ENCODE measurements at regions not wholly inside any gene's neighbourhood (a gene's known extent, or its start where the extent isn't known, plus 50 kb on each side); places are given as distances from the start of the nearest gene placed in this dataset.

- DNase-seq (no peak), ATAC-seq (no peak)
- no peak overlapping the region for H3K4me3 ChIP-seq
- intact Hi-C loops (cut with DNase I, micrococcal nuclease): no loop called here
- no peaks in the 10 kb centered on the region for H3K4me1 ChIP-seq (ENCODE audit: low read depth)
- no peaks in the 10 kb centered on the region for H3K9me3 ChIP-seq
- no peaks in the 10 kb centered on the region for H3K36me3 ChIP-seq (ENCODE audit: low read depth)
- TF ChIP-seq, protein P1, sequence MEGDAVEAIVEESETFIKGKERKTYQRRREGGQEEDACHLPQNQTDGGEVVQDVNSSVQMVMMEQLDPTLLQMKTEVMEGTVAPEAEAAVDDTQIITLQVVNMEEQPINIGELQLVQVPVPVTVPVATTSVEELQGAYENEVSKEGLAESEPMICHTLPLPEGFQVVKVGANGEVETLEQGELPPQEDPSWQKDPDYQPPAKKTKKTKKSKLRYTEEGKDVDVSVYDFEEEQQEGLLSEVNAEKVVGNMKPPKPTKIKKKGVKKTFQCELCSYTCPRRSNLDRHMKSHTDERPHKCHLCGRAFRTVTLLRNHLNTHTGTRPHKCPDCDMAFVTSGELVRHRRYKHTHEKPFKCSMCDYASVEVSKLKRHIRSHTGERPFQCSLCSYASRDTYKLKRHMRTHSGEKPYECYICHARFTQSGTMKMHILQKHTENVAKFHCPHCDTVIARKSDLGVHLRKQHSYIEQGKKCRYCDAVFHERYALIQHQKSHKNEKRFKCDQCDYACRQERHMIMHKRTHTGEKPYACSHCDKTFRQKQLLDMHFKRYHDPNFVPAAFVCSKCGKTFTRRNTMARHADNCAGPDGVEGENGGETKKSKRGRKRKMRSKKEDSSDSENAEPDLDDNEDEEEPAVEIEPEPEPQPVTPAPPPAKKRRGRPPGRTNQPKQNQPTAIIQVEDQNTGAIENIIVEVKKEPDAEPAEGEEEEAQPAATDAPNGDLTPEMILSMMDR (IDR thresholded peaks at IDR 0.05): no peak
Observed at GRCh38 chr20:40192529-40192928, 496.5 kb downstream of the MAFB start.

- intact Hi-C loops (cut with DNase I, micrococcal nuclease): no loop called here
- H3K4me3 ChIP-seq: no peak overlapping the region
- H3K4me1 ChIP-seq (ENCODE audit: low read depth): no peaks in the 10 kb centered on the region
- no peak for DNase-seq
- TF ChIP-seq, protein P1 (IDR thresholded peaks at IDR 0.05): no peak
- no peaks in the 10 kb centered on the region for H3K9me3 ChIP-seq
- no peak for ATAC-seq
- H3K36me3 ChIP-seq (ENCODE audit: low read depth): no peaks in the 10 kb centered on the region
Observed at GRCh38 chr20:40192081-40192480, 497.0 kb downstream of the MAFB start.

- Histone ChIP-seq H3K4me1 (ENCODE audit: low read depth) (no peaks in the 10 kb centered on the region), H3K36me3 (ENCODE audit: low read depth) (no peaks in the 10 kb centered on the region), H3K4me3 (no peak overlapping the region), H3K9me3 (no peaks in the 10 kb centered on the region)
- intact Hi-C loops (cut with DNase I, micrococcal nuclease): no loop called here
- ATAC-seq: no peak
- TF ChIP-seq, protein P1 (IDR thresholded peaks at IDR 0.05): no peak
- DNase-seq: no peak
Observed at GRCh38 chr20:40191573-40191972, 497.5 kb downstream of the MAFB start.

DNA sequence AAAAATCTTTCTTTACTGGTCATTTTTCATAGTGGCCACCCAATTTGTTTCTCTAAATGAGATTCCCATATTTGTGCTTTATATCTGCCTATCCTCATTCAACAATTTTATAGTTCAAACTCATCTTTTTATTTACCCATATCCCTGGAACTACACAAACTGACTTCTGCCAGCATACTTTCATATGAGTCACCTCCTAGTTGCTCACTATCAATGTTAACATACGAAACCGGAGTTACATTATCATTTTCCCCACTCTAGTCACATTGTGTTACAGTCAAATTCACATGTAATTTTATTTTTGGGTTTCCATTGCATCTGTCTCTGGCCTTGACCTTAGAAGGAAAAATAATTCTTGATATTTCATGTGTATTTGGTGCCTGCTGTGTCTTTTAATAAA lies 499.4 kb downstream of the MAFB start:
- DNase-seq: no peak
- Histone ChIP-seq H3K4me3 (no peak overlapping the region), H3K9me3 (no peaks in the 10 kb centered on the region), H3K4me1 (ENCODE audit: low read depth) (no peaks in the 10 kb centered on the region), H3K36me3 (ENCODE audit: low read depth) (no peaks in the 10 kb centered on the region)
- ATAC-seq: no peak
- TF ChIP-seq, protein P1 (IDR thresholded peaks at IDR 0.05): no peak
- intact Hi-C loops (cut with DNase I, micrococcal nuclease): no loop called here

DNA sequence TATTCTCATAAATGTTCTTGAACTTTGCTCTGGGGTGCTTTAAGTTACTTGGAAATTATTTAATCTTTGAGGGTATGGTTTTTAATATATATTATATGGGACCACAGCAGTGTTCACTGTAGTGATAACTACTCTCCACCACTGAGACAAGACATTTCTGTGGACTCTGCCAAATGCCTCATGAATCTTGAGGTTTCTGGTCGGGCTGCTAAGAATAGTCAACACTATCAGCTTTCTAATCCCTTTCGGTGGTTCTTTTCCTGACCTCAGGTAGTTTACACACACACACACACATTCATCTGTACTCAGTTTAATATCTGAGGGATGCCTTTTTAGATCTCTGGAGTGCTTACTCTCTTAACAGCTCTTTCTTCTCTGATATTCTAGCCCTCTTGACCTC lies 500.7 kb downstream of the MAFB start:
- TF ChIP-seq, protein P1 (IDR thresholded peaks at IDR 0.05): no peak
- Histone ChIP-seq H3K9me3 (no peaks in the 10 kb centered on the region), H3K4me1 (ENCODE audit: low read depth) (no peaks in the 10 kb centered on the region), H3K36me3 (ENCODE audit: low read depth) (no peaks in the 10 kb centered on the region), H3K4me3 (no peak overlapping the region)
- no peak for DNase-seq
- intact Hi-C loops (cut with DNase I, micrococcal nuclease): no loop called here
- no peak for ATAC-seq

- TF ChIP-seq, protein P1 (IDR thresholded peaks at IDR 0.05): no peak
- H3K4me3 ChIP-seq: no peak overlapping the region
- H3K36me3 ChIP-seq (ENCODE audit: low read depth): no peaks in the 10 kb centered on the region
- intact Hi-C loops (cut with DNase I, micrococcal nuclease): no loop called here
- no peaks in the 10 kb centered on the region for H3K4me1 ChIP-seq (ENCODE audit: low read depth)
- H3K9me3 ChIP-seq: no peaks in the 10 kb centered on the region
- ATAC-seq (no peak), DNase-seq (no peak)
Observed at GRCh38 chr20:40186826-40187225, 502.2 kb downstream of the MAFB start.
